CD1c-positive myeloid dendritic cell (primary cell): ENCODE measurements at regions not wholly inside any gene's neighbourhood (a gene's known extent, or its start where the extent isn't known, plus 50 kb on each side); places are given as distances from the start of the nearest gene placed in this dataset.

Experiments
- DNase-seq: peaks from one replicate; pipeline ENCODE4 v3.0.0-alpha.2; 2016; ENCODE audit errors: extremely low spot score

DNA sequence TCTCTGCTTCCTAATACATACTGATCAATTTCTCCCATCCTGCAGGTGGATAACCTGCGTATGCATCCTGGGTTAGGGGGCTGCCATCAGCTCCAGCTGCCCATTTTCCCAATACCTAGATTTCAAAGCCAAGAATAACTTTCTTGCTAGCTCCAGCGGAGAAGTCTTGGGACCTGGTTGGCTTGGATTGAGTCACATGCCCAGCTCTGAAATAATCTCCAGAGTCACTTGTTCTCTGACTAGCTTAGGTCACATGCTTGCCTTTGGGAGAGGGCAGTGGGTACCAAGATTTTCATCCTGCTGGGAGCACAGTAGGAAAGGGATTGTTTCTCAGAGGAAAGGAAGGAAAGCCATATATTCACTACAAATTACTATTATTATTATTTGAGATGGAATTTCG, 70.0 kb upstream of the ELAC2 start:
- DNase-seq = no peak

DNA sequence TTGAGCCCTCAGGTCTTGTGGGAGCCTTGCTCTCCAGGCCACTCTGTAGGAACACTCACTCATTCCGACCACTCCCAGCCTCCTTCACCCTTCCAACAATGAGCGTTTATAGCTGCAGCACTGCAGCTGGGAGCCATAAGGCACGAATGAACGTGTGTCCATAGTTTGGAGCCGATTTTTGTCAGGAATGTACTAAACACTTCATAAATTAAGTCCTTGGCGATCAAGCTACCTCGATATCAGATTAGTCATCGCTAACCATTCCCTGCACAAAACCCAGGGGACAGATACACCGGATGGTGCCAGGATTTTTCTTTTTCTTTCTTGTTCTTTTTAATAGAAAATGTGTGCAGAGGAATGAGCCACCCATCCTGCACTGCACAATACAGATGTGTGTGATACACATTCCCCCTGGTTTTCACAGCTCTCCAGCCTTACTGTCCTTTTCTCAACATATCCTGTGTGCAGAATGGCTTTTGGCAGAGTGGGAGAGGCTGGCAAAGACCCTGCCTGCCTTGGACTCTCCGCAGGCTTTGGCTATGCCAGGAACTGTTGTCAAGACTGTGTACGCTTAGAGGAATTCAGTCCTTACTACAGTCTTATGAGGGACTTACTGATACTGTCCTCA, 68.4 kb upstream of the ELAC2 start:
- no peak for DNase-seq

DNA sequence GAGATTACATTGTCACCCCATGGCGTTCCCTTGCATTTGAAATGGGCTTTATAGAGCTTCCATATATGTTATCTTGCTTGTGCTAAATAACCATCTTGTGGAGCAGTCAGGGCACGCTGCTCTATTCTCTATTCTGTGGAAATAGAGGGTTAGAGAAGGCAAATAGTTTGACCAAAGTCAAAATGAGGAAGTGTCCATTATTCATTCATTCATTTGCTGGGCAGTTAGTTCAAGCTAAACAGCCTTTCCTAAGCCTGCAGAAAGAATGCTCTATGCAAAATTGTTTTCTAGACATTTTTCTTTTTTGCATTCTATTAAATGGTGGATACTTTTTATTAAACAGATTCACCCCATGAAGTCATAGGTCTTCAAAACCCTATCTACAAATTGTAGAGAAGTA, 67.8 kb upstream of the ELAC2 start:
- DNase-seq = no peak

DNA sequence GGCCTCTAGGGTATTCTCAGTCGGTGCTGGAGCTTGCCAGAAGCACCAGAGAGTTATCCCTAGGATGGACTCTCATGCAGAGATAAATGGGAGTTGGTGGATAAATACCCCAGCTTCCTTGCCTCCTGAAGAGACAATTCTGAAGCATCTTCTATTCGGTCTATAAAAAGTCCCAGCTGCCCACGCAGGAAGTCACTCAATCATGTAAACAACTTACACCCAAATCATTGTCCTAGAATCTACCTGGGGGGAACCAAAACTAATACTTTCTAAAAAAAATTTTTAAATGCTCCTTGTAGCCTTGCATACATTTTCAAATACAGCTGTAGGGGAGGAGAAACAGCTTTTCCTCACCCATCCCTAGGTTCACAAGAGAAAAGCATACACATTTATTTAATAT, 66.6 kb upstream of the ELAC2 start:
- no peak for DNase-seq

DNA sequence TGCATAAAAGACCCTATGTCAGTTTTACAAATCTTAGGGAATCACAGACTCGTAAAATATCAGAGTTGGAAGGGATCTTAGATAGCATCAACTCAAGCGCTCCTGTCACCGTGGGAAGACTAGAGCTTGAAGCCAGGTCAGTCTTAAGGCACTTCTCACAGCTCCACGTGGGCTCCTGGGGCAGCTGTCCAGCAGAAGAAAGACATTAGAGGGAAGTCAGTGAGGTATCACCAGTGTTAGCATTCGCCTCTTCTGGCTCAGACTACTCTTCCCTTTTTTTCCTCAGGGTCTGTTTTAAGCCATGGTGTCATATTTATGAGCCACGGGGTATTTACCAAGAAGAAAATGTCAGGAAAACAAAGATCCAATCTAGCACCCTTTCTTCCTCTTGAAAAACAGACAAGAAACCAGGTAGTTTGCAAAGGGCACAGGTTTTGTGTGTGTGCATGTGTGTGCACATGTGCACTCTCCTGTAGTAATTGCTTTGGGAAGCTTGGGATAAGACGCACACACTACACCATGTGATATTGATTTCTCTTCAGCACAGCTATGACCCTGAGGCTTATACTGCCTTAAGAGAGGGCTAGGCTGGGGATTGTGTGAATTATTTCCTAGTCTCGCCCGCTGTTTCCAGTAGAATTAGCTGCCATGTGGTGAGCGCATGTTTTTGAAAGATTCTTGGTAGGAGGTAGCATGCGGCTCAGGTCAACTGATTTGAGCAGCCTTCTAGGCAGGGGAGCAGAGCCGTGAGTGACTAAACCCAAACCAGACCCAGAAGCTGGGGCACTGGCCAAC, 61.0 kb upstream of the ELAC2 start:
- DNase-seq = no peak

DNA sequence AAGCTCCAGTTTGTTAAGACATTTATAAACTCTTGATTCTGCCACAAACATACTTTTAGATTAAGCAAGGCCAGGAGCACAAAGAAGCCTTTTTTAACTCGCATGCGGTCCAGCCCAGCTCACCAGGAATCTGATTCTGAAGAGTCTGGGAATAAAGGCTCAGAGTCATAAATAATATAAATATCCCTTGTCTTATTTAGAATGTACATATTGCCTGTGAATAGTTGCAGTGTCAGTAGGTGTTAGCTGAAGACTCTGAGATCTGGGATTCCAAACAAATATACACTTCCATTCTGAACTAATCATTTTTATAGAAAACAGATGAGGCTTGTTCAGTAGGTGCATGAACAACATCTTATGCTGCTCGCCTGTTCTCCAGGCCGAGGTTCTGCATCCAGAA, 59.1 kb upstream of the ELAC2 start:
- no peak for DNase-seq

DNA sequence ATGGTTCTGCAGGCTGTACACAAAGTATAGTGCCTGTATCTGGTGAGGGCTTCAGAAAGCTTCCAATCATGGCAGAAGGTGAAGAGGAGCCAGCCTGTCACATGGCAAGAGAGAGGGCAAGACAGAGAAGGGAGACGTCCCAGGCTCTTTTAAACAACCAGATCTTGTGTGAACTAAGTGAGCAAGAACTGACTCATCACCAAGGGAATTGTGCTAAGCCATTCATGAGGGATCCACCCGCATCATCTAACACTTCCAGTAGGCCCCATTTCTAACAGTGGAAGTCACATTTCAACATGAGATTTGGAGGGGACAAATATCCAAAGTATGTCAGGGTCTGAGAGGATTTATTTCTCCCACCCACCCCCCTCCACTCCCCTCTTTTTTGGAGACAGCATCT, 56.2 kb upstream of the ELAC2 start:
- no peak for DNase-seq

DNA sequence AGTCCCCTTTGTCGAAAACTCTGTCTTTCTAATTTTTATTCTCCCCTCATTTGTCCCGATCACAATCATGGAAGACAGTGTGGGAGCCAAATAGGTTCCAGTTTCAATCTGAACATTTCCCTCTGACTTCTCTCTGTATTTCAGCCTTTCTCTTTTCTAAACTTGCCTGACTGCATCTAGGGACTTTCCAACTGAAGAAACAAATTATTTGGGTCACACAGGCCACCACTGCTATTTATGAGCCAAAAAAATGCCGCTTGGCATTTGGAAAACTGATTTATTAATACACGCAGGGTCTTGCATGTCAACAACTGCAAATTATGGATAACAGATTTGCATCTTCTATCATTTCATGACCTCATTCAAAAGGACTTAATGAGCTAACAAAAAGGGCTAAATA, 55.2 kb upstream of the ELAC2 start:
- no peak for DNase-seq

DNA sequence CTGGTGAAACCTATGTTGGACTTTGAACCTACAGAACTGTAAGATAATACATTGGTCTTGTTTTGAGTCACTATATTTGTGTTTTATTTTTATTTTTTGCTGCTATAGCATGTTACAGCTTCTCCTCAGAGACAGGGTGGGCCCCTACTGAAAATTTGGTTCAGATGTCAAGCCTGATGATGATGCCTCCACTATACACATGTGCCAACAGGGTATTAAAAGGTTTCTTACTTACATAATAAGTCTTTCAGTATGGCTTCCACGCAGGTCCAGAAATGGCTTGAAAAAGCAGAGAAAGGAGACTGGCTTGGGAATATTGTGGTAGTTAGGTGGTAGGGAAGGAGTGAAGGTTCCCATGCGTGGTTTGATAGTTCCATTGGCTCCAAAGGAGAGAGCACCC, 52.9 kb upstream of the ELAC2 start:
- DNase-seq = no peak

DNA sequence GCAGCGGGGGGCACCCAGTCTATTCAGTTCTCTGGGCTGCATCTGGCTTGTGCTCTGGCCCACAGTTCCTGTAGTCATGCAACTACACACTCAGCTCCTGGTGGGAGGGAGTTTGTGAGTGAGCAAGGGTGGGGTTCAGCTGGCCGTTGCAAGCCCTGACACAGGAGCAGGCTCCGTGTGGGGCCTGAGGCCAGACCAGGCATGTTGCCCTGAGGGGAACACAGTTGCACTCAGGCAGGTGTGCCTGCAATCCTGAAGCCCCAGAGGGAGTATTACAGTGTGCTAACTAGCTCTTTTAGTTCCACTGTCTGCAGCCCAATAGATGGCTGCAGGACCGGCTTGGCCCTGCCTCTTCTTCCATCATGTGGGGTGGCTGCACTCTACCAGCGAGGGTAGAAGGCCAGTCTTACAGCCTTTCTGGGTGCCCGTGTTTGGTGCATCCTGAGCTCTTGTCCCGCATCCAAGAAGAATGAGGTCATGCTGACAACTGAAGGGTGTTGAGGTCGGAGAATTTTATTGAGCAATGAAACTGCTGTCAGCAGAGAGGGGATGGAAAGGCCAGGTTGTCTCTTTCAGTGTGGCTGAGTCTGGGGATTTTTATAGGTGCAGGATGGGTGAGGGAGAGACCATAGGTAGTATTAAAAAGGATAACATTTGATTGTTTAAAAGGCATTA, 49.9 kb upstream of the ELAC2 start:
- no peak for DNase-seq
